ENCODE measurements at regions not wholly inside any gene's neighbourhood (a gene's known extent, or its start where the extent isn't known, plus 50 kb on each side); places are given as distances from the start of the nearest gene placed in this dataset.

DNA sequence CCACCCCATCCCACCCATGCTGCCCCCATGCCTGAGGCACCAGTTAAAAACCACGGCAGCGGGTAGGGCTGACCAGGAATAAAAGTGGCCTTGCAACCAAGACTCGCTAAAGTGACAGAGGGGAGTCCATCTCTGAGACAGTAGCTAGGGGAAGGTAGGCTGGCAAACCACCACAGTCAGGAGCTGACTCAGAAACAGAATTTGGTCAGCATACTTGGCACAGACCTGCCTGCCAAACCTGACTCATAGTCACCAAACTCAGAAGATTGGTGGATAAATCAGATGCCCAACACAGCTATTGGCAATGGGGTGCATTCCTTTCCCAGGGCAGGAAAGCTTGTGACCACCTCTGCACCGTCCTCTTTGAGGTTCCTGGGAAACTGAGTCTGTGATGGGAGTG, 193.8 kb downstream of the BCOR start:
- Histone ChIP-seq H3K9me2 (replicated peaks; ENCODE audit: low read length) (no peaks in the 10 kb centered on the region), H3K9ac (ENCODE audit: low read length) (no peak overlapping the region), H4K20me1 (ENCODE audit: low read length) (no peaks in the 10 kb centered on the region), H3K4me3 (ENCODE audit: low read length) (no peak overlapping the region), H3K36me3 (ENCODE audit: low read depth, low read length) (no peaks in the 10 kb centered on the region), H3K79me2 (ENCODE audit: low read length) (no peaks in the 10 kb centered on the region), H3K4me1 (ENCODE audit: insufficient read depth, low read length) (peaks cover 61% of the 10 kb centered on the region), H3F3A (ENCODE audit: low read length, unreplicated experiment) (no peaks in the 10 kb centered on the region), H3K9me3 (ENCODE audit: low read length) (no peaks in the 10 kb centered on the region), H3K4me2 (ENCODE audit: low read length) (peak overlapping the region; percentile 24), H3K27me3 (ENCODE audit: low read length) (no peaks in the 10 kb centered on the region), H3K27ac (ENCODE audit: low read length) (peak overlapping the region; percentile 67), H2AFZ (ENCODE audit: low read length) (no peak overlapping the region)
- CTCF ChIA-PET = no interaction called here
- POLR2A ChIA-PET (ENCODE audit: unreplicated experiment) = interaction anchor here (0.7 kb wide), 1 partner anchor 1187 kb away, joined by 22 read pairs; no protein-coding TSS in a partner anchor
- peak; percentile 61 for ATAC-seq
- TF ChIP-seq, protein P1, sequence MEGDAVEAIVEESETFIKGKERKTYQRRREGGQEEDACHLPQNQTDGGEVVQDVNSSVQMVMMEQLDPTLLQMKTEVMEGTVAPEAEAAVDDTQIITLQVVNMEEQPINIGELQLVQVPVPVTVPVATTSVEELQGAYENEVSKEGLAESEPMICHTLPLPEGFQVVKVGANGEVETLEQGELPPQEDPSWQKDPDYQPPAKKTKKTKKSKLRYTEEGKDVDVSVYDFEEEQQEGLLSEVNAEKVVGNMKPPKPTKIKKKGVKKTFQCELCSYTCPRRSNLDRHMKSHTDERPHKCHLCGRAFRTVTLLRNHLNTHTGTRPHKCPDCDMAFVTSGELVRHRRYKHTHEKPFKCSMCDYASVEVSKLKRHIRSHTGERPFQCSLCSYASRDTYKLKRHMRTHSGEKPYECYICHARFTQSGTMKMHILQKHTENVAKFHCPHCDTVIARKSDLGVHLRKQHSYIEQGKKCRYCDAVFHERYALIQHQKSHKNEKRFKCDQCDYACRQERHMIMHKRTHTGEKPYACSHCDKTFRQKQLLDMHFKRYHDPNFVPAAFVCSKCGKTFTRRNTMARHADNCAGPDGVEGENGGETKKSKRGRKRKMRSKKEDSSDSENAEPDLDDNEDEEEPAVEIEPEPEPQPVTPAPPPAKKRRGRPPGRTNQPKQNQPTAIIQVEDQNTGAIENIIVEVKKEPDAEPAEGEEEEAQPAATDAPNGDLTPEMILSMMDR (conservative IDR thresholded peaks at IDR 0.05; ENCODE audit: low read depth, low read length) = no peak
- TF ChIP-seq EZH2 (IDR thresholded peaks at IDR 0.05; ENCODE audit: low read length, unreplicated experiment) (no peak), EZH2phosphoT487 (IDR thresholded peaks at IDR 0.05; ENCODE audit: borderline replicate concordance, low read length) (no peak)
- no TSS peak for BruUV-seq (replicated peaks)
- DNase-seq = peak; percentile 89
- intact Hi-C loops (cut with micrococcal nuclease) = no loop called here

DNA sequence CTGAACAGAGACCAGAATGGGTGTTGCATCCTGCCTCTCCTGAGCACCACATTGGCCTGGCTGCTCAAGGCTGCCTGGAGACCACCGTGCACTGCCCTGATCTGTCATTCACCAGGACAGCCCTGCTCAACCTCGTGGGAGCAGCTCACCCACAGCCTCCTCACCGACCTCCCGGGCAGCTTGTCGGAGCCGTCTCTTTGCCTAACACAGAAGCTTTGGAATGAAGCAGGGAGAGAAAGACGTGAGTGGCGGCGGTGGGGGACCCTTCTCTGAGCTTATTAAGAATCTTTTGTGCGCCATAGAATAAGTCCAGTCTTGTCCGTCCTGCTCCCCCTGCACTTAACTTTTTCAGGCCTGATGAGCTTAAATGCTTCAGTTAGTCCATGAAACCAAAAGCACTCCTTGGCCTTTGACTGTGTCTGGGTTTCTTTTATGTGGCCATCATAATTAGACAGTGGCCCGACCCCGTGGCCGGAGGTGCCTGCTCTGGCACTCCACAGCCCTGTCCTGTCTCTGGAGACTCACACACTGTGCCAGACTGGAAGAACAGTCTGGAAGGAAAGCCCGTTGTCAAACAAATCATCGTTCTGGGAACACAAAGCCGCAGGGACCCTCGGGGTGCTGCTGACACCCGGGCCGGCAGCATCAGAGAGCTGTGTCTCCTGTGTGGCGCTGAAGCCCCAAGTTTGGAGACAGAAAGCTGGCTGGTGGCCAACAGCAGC, 192.8 kb downstream of the BCOR start:
- peak overlapping the region; percentile 42 for H3K4me2 ChIP-seq (ENCODE audit: low read length)

More for the DNA sequence above, 192.8 kb downstream of the BCOR start:
- no peak for DNase-seq
- Histone ChIP-seq H3K9ac (ENCODE audit: low read length) (peak overlapping the region; percentile 11; the same call in 1 of the 2 replicates), H3K4me3 (ENCODE audit: low read length) (no peak overlapping the region), H3K4me1 (ENCODE audit: insufficient read depth, low read length) (peaks cover 64% of the 10 kb centered on the region), H3F3A (ENCODE audit: low read length, unreplicated experiment) (no peaks in the 10 kb centered on the region), H3K27me3 (ENCODE audit: low read length) (no peaks in the 10 kb centered on the region), H3K79me2 (ENCODE audit: low read length) (no peaks in the 10 kb centered on the region), H2AFZ (ENCODE audit: low read length) (peak overlapping the region; percentile 52), H4K20me1 (ENCODE audit: low read length) (no peaks in the 10 kb centered on the region), H3K27ac (ENCODE audit: low read length) (peak overlapping the region; percentile 67), H3K9me2 (replicated peaks; ENCODE audit: low read length) (no peaks in the 10 kb centered on the region), H3K9me3 (ENCODE audit: low read length) (no peaks in the 10 kb centered on the region), H3K36me3 (ENCODE audit: low read depth, low read length) (no peaks in the 10 kb centered on the region)
- no peak for ATAC-seq
- no TSS peak for BruUV-seq (replicated peaks)
- intact Hi-C loops (cut with micrococcal nuclease) = loop anchor here (5.0 kb wide), 1 partner anchor 47 kb away; no protein-coding TSS in a partner anchor
- no peak for TF ChIP-seq EZH2 (IDR thresholded peaks at IDR 0.05; ENCODE audit: low read length, unreplicated experiment)
- TF ChIP-seq, protein P1 (conservative IDR thresholded peaks at IDR 0.05; ENCODE audit: low read depth, low read length) = no peak
- no peak for TF ChIP-seq EZH2phosphoT487 (IDR thresholded peaks at IDR 0.05; ENCODE audit: borderline replicate concordance, low read length)
- ChIA-PET POLR2A (ENCODE audit: unreplicated experiment) (no interaction called here), CTCF (no interaction called here)
